Dermis blood vessel endothelial cell (primary cell): ENCODE measurements at regions not wholly inside any gene's neighbourhood (a gene's known extent, or its start where the extent isn't known, plus 50 kb on each side); places are given as distances from the start of the nearest gene placed in this dataset.

Experiments used
- DNase-seq: peaks from one replicate; pipeline ENCODE4 v3.0.0; 2010

DNA sequence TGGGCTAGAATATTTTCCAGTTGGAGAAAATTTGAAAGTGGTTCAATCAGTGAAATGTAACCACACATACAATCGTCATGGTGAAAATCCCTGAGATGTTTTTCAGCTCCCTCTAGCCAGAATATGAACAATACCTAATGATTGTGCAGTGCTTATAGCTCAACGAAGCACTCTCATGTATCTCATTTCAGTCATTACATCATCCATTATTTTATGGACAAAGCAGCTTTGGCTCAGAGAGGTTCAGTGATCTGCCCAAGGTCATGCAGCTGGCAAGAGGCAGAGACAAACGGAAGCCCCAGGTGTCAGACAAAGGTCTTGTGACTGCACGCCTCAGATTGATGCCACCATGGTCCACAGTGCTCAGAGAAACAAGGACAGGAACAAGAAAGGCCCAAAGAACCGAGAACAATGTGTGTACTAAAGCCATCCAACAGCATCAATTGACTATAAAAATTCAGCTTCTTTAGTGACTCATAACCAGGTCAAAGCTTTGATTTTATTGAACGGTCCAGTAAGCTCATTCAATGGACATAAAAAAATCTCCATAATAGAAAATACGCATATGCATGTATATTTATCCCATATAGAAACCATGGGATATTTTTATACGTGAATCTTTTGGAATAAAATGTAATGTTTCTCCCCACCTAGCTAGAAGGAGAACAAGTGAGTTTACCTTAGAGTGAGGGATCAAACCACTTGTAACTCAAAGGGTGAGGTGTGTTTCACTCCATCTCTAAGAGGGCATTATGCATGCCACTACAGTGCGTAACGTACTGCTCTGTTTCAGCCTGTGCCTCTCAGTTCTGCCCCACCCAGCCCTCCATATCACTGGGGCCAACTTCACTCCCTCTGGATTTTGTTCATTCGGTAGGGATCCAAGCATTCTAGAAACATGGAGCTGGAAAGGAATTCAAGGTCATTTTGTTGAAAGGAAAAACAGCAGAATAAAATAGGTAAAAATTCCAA lies 141.8 kb downstream of the GRIN2B start:
- DNase-seq = no peak

DNA sequence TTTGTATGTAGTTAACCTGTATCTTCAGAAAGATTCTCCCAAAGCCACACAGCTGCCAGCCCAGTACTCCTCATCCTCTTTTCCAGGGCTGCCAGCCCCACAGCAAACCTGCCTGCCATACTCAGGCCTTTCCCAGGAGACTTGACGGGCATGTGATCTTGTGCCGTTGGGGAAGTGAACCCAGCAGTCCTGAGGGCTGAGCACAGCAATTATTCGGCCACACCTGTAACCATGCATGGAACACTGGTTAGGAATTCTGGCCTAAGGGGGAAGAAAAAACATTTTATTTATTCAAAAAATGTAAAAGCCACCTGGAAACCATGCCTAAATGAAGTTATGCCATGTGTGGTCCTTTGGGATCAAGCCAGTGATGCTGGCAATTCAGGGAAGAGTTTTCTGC lies 145.3 kb downstream of the GRIN2B start:
- DNase-seq = no peak

DNA sequence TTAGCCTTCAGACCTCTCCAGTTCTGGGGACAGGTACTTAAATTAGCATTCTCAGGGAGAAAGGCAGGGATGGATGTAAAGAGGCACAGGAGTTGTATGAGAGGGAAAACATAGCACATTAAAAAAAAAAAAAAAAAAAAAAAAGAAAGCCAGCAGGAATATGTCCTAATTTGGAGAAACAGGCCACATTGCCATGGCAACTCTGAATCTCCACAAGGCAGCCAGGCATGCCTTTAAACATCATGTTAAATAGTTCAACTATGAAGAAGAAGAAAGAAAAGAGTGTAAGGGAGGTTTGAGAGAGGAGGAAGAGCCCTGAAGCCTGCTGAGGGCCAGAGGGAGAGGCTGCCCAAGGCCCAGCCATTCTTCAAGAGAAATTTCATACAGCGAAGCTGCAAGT lies 145.8 kb downstream of the GRIN2B start:
- DNase-seq = no peak

DNA sequence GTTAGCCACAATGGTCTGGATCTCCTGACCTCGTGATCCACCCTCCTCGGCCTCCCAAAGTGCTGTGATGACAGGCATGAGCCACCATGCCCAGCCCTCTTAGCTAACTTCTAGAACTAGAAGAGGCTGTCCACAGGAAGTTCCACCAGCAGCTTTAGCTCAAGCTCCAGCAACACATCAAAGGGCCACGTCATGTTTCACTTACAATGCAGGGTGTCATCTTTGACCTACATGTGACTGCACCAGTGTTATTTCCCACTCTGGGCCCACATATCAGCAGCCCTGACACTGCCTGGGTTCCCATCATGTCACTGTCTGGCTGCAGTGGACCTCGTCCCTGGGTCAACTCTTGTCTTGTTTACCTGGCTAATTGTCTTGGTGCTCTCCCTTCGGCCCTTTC lies 147.2 kb downstream of the GRIN2B start:
- DNase-seq = no peak

DNA sequence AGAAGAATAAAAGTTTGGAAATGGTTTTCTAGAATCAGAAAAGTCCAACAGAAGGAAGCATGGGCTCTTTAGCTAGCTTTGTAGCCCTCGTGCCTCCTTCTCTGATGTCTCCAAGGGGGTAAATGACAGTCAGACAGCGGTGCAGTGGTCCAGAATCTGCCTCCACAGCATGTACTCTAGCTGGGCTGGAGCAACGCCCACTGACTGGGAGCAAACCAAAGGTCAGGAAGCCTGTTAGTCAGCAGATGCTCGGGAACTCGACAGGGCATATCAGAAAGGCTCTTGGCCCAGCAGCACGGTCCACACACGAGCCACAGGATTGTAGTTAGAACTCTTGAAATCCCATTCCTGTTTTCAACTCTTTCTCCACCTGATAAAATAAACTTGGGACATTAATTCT lies 164.3 kb downstream of the GRIN2B start:
- no peak for DNase-seq

DNA sequence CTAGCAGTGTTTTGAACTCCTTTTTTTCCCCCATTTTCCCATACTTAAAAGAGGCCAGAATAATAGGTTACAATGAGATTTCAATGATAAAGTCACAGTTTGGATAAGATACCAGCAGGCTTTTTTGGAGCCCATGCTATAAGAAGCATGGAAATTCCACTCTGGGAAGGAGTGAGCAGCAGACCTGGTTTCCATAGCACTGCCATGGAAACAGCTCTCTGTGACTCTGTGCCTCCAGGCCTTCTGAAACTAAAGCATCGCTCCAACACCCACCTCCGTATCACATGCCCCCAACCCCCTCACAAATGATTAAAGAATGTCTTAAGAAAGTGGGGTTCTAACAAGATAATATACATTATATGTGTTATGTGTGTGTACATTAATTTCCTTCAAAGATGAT lies 165.0 kb downstream of the GRIN2B start:
- DNase-seq = no peak

DNA sequence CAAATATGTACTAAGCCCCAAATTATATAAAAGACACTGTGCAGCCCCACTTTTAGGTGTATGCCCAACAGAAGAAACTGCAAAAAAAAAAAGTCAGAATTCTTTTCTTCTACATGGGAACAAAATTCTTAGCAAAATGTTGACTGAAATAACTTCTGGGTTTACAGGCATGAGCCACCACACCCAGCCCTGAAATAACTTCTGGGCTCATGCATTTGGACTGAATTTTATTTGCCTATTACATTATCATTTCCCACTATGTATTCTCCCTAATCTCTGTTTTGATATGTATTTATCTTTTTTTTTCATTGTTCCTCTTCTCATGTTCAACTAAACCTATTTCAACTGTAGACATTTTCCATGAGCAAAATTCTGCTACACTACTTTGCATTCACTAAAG lies 169.2 kb downstream of the GRIN2B start:
- no peak for DNase-seq

DNA sequence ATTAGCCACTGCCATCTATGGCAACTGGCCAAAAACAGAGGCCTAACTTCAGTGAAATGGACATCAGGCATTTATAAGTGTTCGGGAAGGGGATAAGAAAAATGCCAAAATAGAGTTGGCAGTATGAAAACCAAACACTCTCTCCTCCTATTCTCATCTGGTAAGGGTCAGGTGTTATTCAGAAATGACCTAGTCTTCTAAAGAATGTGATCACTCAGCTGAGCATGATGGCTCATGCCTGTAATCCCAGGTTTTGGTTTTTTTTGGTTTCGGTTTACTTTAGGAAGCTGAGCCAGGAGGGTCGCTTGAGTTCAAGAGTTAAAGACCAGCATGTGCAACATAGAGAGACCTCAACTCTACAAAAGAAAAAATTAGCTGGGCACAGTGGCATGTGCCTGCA lies 170.3 kb downstream of the GRIN2B start:
- no peak for DNase-seq

DNA sequence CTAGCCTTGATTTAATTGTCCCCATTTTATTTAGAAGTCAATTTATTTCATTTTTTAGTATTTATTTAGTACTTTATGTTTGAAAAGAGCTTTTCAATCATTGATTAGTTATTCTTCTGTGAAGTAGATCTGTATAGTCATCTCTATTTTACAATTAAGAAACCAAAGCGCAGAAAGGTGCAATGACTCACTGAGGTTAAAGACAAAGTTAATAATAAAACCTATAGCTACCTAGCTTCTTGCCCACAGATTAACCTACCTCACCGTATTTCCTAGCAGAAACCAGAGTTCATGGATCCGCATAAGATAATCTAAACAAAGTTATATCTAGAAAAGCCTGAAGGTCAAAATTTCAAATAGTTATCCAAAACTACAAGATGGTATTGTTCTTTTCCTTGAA lies 176.4 kb downstream of the GRIN2B start:
- DNase-seq = no peak

DNA sequence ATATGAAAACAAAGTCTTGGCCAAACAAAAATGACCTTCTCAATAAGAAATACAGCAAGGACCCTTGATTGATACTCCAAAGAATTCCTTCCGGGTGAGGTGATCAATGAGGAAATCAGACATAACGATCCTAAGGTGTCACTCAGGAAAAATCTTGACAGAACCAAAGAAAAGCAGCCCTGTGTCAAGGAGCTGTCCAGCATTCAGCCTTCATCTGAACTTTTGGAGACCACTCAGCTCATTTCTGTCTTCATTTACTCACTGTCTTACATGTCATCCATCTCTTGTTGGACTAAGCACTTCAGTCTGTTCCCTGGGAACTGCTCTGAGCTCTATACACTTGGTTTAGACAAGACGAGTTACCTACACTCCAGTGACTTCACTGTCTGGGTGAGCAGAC lies 179.9 kb downstream of the GRIN2B start:
- no peak for DNase-seq

DNA sequence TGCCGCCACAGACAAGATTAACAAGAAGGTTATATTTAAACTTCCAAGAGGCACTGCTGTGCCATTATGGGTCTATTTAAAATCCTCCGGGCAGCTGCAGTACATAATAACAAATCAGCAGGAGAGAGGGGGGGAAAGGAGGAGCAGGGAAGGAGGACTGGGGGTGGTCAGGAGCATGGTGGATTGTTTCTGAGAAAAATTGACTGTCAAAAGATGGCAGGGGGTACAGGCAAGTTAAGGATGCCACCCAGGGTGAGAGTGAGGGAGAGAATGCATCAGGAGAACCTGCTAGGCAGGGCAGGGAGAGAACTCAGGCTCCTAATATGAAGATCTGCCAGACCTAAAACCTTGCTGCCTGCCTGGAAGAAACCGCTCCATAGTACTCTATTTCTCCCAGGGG lies 181.8 kb downstream of the GRIN2B start:
- no peak for DNase-seq

DNA sequence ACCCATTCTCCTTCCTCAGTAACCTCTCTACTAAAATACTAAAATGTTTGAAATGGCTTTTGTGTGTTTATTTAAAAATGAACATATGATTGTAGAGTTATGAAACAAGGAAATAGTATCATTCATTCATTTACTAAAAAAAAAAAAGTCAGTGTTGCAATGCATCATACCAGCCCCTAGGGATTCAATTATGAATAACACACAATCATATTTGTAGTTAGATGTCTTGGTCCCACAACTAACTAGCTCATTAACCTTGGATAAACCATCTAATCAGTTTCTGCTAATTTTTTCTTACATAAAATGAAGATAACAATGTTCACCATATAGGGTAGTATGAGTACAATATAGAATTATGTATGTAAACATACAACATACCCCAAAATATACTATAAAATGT lies 183.2 kb downstream of the GRIN2B start:
- DNase-seq = no peak

DNA sequence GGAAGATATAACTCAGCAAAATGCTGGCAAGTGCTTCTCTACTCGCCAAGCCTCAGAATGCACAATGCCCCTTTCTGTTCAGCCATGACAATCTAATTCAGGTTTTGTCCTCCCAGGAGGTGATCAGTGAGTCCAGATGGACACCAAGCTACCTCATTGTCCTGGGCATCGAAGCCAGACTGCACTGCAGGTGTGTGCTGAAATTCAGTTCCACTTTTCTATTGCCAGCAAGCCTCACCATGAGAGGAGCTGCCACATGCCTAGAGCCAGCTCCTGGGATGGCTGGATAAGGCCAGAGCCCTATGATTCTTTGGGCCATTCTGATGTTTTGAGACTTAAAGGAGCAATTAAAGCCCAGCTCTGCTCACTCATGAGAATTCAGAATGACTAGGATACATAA lies 186.7 kb downstream of the GRIN2B start:
- no peak for DNase-seq

DNA sequence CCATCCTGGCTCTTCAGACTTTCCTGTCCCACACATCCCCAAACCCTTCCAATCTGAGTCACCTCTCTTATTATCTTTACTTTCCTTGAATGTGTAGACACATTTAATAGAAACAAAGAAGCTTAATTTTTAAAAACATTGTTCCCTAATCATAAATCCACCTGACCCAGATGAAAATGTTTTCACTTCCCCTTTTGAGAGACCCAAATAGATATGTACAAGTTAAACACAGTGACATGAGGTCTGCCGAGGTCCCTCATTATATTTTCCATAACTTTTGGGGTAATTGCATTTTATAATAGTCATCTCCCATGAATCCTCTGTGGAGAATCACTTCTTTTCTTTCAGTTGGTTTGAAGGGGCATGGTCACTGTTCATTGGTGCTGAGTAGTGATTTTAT lies 191.1 kb downstream of the GRIN2B start:
- no peak for DNase-seq

DNA sequence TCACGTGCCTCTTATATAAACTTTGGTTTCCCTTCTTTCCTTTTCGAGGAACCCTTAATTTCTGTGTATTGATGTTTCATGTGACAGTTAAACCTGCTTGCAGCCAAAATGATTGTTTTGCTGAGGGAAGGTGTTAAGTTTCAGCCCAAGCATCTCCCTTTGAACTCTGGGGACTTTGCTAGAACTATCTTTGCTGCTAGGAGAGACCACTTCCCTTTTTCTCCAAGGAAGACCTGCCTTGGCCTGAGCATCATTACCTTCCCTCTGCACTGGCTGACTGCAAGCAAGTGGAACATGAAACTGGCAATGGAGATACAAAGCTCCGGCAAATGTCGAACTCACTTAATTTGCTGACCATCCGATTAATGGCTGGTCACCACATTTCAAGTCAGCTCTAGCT lies 192.8 kb downstream of the GRIN2B start:
- no peak for DNase-seq

DNA sequence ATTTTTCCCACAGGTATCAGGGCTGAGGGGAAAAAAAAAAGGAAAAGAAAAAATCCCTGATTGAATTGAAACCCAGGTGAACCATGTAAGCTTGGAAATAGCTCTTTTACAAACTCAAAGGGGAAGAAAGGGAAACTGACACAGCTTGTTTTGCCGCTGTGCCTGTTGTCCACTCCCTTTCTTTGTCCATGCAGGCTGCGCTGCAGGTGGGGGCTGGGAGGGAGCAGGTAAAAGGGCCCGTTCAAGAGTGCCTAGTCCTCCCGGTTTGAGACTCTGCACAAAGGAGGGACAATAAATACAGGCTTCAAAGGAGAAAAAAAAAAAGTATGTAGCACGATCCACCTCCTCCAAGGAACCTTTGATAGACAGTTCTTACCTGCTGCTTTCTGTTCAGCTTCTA lies 194.8 kb downstream of the GRIN2B start:
- no peak for DNase-seq

DNA sequence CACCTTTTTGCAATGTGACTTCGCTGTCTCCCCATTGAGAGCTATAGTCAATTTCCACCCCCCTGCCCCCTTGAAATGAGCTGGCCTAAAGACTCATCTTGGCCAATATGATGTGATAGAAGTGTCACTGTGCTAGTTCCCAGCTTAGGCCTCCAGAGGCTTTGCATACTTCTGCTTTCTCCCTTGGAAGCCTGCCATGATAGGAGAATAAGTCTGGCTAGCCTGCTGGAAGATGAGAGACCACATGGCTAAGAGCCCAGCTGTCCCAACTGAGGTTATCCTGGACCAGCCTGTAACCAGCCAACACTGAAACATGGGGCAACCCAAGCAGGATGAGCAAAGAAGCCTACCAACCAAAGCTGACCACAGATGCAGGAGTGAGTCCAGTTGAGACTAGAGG lies 196.9 kb downstream of the GRIN2B start:
- no peak for DNase-seq

DNA sequence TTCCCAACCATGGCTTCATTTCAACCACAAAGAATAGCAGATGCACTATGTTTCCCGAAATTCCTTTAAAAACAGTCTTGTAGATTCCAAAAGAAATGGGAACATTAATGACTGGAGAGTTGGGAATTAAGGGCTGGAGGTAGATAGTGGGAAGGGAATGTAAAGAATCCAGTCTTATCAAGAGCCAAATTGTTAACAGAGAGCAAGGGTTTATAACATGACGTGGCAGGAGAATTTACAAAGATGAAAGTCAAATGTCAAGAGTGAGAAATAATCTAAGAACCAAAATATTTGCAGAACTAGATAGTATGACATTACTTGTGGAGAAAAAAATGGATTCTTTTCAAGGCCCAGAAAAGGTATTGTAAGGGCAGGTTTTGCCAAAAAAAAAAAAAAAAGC lies 200.9 kb downstream of the GRIN2B start:
- DNase-seq = no peak

DNA sequence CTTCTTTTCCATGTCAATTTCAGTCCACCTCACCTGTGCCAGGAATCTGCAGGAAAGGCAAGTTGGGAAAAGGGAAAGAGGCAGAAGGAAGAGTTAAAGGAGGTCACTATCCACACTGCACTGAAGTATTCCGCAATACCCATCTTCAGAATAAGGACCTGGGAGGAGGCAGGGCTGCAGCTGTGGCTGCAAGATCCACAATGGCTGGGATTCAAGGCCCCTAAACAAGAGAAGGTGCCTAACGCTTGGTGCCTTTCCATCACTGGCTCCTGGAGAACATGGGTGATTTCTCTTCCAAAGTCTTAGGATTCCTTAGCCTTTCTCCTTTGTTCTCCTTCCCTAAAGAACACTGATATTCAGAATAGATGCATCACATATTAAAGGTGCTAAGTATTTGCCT lies 204.0 kb downstream of the GRIN2B start:
- no peak for DNase-seq

DNA sequence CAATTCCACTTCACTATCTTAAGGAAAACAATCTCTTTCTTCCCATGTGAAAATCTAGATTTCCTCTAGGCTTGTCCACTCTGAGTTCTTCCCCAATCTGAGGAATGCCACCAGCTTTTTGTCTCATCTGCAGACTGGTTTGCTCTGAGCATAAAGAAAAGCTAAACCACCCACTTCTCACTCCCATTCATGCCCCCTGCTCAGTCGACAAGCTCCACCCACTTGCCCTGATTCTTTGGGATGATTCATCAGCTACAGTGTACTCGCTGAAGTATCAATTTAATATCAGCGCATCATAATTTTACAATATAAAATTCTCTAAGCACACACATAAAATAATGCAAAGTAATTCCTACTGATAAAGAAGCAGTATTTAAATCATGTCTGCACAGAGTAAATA lies 209.1 kb downstream of the GRIN2B start:
- no peak for DNase-seq

DNA sequence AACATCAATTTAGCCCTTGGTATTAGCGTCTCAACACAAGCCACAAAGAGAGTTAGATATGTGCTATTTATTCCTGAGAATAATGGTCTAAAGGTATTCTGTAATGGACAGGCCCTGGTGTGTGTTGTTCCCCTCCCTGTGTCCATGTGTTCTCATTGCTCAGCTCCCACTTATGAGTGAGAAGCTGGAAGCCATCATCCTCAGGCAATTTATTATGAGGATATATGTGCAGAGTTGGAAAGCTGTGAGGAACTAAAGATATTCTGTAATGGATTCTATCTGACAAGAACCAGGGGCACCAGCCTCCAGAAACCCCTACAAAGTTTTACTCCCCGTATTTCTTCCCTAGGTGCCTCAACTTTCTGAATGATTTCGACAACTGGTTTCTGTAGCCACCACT lies 210.8 kb downstream of the GRIN2B start:
- DNase-seq = no peak

DNA sequence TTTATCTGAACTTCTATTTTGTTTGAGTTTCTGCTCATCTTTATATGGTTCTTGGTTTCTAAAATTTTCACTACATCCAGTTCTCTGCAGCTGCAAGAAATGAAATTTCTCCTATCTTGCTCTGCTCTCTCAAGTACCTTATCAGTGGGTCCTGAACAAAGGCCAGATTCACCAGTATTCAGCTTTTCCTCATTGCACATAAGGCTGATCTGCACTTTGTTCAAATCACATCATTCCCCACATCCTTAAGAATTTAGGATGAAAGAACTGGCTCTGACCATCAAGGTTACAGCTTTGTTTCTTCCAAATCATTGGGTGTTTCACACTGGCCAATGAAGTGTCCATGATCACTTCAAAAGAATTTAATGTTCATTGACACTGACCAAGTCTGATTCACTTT lies 211.4 kb downstream of the GRIN2B start:
- DNase-seq = no peak

DNA sequence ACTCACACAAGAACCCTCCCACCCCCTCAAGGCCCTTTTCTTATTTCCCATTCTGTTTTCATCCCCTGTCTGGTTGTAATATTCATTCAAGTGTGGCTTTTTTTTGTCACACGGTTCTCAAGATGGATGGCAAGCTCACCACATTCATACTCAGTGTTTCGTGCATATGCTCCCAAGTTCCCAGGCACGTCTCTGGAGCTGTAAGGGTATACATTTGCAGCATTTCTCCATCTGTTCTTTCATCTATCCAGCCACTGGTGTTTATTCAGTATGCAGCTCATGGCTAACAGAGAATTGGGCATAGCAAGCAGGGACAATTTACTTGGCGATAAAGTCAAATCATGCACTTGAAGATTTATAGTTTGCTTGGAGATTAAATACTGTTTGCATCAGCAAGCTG lies 212.1 kb downstream of the GRIN2B start:
- DNase-seq = no peak

DNA sequence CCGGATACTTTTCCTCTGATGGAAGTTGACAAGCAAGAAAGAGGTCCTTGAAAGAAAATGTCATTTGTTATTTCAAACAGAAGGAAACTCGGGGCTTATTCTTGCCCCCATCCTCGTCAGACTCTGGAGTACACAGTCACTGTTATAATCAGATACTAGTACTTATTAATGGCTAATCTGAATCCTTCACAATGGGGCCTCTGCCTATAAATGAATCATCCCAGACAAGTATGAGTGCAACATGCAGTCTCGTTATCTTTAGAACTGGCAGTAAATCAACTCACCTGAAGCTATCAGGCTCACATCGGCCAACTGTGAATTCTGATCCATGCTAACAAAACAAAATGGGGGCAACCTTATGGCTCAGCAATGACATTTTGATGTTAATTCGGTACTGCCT lies 216.7 kb downstream of the GRIN2B start:
- no peak for DNase-seq

DNA sequence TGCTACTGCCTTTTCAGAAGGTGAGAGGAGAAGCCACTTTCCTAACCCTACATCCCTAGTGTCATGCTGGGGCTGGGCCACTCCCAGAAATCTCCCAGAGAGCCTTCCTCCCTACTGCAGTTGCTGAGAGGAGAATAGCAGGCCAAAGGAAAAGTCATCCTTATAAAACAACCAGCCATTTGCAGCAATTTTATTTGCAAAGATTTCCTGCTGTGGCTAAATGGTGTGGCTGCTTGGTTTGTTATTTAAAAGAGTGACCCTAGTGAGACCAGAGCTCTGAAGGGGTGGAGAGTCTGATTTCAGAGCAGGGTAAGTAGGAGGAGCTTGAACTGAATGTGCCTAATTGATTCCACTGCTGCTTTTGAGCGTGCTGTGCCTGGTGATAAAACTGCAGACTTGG lies 232.0 kb downstream of the GRIN2B start:
- no peak for DNase-seq
